Left colon (tissue), 2 donors: ENCODE measurements at regions not wholly inside any gene's neighbourhood (a gene's known extent, or its start where the extent isn't known, plus 50 kb on each side); places are given as distances from the start of the nearest gene placed in this dataset.
A peak's percentile ranks its signal among the peaks of the same experiment; 100 is the strongest.

Experiments used
- ATAC-seq: fragments of 200-7000 bp; cut with Tn5 transposase; one replicate; pipeline ENCODE4 v1.9.1; 2020; ENCODE audit warnings: mild to moderate bottlenecking, moderate library complexity
- DNase-seq, 2 donors: peaks; one replicate each; pipeline ENCODE4 v3.0.0-alpha.2; 2020
- intact Hi-C, 2 donors: fragments of 100-400 bp; cut with DNase I in 1 of 2; cut with micrococcal nuclease in 1 of 2; formaldehyde crosslinking; loops; one replicate each; pipeline versions ENCODE4 v1.11.2 to v1.14.0; 2022; cut with DNase I, micrococcal nuclease
- donor health status: DM: no; HTN: no; CAD: no.
- donor health status: DM: yes; HTN: yes; CAD: no.

DNA sequence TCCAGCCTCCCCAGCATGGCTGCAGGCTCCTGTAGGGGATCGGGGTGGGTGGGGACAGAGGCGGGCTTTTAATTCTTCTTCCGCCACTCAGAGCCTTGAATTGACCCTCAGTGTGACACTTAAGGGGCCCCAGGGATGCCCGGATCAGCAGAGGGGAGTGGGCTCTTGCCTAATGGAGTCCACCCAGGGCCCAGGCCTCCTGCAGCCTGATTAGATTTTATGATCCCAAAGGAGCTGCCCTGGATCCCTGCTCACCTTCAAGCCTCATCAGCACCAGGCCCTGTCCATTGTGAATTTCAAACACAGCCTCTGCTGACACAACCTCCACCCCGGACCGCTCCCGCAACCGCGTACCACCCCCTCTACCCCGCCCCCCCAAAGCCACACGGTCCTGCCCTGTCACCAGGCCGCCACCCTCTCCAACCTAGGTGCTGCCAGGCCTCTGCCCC, 214.1 kb upstream of the IER5L start:
- ATAC-seq (peak; percentile 30), DNase-seq (no peak)

DNA sequence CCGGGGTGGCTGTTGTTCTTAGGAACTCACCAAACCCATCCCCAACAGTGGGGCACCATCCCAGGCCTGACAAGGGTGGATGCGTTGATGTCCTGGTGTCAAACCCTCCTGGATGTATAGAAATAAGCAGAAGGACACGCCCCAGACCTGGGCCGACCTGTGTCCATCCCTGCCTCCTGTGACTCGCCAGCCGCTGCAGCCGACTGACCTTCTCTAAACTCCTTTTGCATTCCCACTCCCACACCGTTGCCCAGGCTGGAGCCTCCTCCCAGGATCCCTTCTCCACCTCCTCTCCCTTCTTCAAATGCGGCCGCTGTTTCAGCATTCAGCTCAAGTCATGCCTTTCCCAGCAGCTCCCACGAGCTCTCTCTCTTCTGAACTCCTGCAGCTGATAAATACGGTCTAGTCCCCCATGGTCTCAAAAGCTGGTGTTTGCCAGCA, 213.2 kb upstream of the IER5L start:
- no peak for DNase-seq
- no peak for ATAC-seq
- intact Hi-C loops, result no loop called here

More for the DNA sequence above, 214.1 kb upstream of the IER5L start:
- intact Hi-C loops, result no loop called here

DNA sequence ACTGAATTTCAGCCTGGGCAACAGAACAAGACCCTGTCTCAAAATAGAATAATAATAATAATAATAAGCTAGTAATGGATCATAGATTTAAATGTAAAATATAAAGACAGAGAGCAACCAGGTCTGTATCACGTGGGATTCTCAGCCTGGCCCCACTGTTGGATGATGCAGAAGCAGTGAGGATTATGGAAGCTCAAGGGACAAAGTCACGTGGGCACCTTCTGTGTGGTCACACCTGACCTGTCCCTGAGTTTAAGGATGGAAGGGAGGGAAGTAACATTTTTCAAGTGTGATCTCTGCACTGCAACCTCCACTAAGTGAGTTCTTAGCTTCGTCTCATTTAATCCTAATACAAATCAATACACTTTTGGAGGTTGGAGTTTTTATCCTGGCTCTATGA, 212.5 kb upstream of the IER5L start:
- intact Hi-C loops, result no loop called here
- DNase-seq (no peak), ATAC-seq (no peak)

DNA sequence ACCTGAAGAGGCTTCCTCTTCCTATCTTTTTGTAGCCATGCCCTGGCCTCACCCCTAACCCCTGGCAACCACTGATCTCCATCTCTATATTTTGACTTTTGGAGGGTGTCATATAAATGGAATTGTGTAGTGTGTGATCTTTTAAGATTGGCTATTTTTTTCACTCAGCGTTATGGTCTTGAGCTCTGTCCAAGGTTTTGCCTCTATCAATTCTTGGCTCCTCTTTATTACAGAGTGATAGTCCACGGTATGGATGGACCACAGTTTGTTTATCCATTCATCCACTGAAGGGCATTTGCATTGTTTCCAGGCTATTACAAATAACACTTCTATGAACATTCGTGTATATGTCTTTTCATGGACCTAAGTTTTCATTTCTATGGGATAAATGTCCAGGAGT, 209.8 kb upstream of the IER5L start:
- ATAC-seq, result no peak
- intact Hi-C loops, result no loop called here
- no peak for DNase-seq

DNA sequence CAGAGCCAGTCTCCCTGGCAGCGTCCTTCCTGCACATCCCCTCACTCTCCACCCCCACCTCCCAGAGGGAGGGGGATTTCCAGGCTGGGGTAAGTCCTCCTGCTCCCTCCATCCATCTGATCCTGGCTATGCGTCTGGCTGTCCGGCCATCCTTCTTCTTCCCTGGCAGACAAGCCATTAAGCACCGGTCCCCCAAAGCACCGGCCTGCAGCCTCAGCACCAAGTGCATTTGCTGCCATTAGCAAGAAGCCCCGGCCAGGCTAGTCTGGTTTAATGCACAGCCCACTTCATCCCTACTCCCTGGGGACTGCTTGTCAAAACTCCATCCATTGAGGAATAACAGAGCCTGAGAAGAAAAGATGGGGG, 208.7 kb upstream of the IER5L start:
- DNase-seq (no peak), ATAC-seq (no peak)
- intact Hi-C loops, result no loop called here

DNA sequence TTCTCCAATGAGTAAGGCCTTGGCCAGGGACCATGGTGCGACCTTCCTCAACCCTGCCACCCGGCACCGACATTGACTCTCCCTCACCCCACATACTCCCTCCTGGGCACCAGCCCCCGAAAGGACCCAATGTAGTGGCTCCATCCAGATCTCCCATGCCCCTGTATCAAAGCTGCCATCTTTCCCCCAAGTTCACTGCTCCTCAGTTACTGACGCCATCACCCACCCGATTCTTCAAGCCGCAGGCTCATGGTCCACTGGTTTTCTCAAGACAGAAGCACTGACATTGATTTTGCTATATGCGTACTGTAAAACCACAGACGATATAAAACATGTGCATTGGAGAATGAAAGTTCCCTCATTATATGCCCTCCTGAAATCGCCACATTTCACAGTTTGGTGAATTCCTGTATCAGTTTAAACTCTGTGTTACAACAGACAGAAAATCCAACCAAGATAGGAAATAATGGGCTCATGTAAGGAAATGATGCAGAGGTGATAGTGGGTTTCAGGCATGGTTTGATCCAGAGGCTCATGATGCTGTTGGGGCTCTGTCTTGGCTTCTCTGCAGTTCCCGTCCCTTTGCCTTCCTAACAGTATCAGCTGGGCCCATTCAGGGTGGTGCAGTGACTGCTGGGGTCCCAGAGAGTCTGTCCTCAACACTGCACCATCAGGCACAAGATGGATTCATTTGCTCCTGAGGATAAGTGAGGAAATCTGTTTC, 207.3 kb upstream of the IER5L start:
- intact Hi-C loops, result no loop called here
- no peak for DNase-seq
- ATAC-seq, result no peak

DNA sequence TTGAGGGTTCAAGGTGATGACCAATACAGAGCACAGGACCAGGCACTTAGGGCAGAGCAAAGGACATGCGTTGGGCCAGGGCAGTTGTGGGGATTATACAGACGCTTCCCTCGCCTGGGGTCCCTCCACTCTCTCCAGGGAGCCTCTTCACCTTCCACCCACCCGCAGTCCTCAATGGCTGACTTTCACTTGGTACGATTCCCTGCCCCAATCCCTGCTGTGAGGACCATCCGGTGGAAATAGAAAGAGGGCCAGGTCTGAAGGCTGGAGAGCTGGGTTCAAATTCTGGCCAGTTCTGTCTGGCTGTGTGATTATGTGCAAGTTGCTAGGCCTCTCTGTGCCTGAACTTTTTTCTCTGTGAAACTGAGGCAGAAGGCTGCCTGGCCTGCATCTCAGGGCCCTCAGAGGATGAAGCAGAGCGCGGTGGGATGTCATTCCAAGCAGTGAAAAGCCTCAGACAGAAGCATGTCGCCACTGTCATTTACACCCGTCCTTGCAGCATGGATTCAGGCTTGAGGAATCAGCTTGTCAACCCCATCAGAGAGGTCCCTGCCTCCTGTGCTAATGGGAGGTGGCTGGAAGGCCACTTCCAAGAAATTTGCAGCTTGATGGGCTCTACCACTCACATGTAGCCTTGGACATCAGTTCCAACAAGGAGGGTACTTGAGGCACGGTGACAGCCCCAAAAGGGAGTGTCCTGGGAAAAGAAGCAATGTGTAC, 206.6 kb upstream of the IER5L start:
- DNase-seq (no peak), ATAC-seq (no peak)
- intact Hi-C loops, result no loop called here

DNA sequence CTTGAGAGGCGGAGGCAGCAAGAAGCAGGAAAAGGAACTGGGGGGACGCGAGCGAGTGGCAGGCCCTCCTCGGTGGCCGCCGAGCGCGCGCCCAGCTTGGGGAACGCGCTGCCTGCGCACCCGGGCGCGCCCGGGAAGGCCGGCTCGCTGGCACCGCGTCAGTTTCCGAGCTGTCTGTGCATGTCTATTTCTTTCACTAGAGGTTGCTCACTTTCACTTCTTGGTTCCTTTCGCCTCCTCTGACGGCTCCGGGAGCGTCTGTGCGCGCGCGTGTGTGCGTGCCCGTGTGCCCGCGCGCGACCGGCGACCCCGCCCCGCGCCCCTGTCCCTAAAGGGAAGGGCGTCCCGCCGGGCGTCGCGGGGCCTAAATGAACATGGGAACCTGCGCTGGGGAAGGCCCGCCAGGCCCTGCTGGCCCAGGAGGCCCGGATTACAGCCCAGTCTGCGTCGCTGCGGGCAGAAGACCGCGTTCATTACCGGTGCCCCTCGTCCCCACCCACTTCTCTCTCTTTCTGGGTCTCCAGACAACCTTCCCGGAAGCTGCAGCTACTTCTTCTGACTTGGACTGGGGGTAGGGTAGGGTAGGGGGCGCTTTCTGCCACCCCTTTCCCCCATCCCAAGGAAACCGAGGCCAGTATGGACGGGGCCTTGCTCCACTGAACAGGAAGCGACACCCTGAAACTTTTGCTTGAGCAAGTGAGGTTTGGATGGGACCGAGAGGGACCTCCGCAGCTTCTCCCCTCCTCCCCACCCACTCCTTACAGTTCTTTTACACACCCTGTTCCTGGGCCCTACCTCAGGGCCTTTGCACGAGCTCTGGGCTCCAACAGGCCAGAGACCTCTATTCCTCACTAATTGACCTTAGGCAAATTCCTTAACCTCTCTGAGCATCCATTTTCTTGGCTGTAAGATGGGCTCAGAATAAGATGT, 205.8 kb upstream of the IER5L start:
- DNase-seq, result peak; percentile 79 to 85
- peak; percentile 86 for ATAC-seq
- intact Hi-C loops, result no loop called here

DNA sequence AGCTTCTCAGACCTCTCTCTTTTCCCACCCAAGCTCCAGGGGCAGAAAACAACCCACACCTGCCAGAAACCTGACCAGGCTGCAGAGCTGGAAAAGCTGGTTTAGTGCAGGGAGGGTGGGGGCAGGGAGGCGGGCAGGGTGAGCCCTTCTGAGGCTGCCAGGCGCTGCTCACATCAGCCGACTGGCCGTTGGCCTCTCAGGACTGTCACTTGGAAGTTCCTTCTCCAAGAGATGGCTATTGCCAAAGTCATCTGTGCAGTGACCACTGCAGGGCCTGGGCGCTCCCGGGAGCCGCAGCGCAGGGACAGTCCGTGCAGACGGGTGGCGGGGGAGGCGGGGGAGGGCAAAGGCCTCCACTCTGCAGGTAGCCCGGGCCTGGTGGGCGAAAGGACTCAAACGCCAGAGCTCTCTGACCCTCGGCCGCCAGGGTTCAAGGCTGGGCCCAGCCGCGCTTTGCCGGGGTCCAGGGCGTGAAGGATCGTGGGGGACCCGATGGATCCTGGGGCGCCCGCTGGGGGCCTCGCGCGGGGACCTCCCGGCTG, 205.0 kb upstream of the IER5L start:
- DNase-seq (peak; percentile 78 to 85), ATAC-seq (peak; percentile 90)
- intact Hi-C loops, result no loop called here

DNA sequence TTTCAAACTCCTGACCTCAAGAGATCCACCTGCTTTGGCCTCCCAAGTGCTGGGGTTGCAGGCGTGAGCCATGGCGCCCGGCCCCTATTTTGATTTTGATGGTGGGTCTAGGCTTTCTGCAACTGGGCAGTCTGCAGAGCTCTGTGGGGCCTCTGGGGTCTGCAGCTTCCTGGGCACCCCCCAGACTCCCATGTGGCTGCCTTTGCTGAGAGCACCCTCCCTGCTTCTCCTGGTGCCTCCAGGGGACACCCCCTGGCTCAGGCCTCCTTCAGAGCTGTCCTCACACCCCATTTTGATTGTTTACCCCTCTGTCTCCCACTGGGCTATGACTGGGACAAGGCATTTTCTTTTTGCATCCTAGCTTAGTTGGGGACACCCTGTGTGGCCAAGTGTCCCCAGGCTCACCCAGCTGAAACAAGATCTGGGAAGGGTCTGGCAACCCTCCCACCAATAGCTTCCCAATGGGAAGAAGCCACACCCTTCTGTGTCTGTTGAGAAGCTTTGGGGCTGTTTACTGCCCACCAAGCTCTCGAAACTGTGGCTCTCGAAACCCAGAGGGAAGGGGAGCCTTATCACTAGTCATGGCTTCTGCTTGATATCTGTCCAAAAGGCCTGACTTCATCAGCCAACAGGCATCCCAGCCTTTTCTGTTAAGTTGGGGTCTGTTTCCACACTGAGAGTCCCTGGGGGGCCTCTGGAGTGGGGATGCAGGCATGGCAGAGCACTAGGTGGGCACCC, 204.4 kb upstream of the IER5L start:
- intact Hi-C loops, result no loop called here
- ATAC-seq (peak; percentile 8), DNase-seq (no peak)

DNA sequence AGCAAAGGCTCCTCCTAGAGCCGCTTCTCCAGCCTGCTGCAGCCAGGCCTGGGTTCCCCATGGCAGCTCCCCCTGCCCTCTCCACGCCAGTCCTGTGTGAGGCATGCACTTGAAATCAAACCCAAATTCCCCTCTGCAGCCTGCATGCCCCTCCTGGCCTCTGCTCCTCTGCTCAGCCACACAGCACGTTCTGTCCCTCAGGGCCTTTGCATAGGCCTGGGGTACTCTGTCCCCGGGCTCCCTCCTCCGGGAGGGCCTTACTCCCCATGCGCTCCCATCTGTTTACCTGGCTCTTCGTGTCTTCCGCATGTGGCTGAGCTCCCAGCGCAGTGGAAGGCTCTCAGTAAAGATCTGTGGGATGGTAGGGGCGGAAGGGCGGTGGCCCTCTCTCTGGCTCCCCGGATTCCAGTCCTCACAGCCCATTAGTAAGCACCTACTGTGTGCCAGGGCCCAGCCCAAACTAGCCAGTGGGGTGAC, 203.5 kb upstream of the IER5L start:
- intact Hi-C loops, result no loop called here
- no peak for DNase-seq
- ATAC-seq, result no peak

DNA sequence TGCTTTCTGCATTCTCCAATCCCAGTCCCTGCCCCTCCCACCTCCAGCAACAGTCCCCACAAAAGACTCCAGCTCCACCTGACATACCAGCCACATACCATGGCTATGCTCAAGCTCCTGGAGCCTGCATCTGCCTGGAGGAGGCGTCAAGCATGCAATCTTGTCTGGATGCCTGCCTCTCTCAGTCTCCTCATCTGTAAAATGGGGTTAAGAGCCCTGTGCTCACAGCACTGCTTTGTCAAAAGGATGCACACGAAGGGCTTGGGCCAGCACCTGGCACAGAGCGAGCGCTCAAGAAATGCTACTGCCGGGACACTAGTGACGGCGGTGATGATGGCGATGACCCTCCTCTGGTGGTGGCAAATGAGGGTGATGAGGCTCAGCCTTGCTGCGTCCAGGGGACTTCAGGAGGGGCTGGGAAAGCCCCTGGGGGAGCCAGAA, 202.9 kb upstream of the IER5L start:
- intact Hi-C loops, result no loop called here
- ATAC-seq (no peak), DNase-seq (no peak)

DNA sequence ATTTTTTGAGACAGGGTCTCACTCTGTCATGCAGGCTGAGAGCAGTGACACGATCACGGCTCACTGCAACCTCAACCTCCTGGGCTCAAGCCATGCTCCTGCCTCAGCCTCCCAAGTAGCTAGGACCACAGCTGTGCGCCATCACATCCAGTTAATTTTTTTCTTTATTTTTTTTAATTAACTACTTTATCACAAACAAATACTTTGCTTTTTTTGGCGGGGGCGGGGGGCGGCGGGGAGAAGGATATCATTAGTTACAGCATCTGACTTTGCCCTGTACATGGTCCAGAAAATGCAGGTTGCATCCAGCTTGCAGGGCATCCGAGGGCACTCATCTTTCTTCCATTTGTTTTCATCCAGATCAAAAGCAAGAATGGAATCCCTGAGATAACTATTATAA, 201.8 kb upstream of the IER5L start:
- ATAC-seq (no peak), DNase-seq (no peak)
- intact Hi-C loops, result no loop called here

DNA sequence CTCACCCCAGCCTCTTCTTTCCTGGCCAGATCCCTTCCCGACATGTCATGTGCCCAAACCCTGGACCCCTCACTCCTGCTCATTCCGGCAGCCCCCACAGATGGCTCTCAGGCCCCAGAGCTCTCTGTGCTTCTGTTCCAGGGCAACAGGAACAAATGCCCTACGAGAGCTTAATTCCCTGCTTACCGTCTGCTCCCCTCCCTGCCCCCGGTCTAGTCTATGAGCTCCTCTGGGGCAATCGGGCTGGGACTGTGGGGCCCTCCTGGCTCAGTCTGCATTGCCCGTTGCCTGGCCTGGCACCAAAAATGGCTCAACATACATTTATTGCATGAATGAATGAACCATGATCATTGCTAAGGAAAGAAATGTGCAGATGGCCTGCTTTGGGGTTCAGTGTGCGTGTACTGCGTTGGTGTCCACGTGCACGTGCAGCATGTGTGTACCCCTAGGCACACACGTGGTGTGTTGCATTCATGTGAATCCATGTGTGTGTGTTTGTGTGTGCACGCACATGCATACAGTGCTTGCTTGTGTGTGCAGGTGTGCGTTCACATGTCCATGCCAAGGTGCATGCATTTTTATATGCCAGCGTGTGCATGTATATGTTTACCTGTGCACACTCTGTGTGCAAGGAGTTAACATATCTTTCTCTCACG, 201.2 kb upstream of the IER5L start:
- ATAC-seq (no peak), DNase-seq (no peak)
- intact Hi-C loops, result no loop called here

DNA sequence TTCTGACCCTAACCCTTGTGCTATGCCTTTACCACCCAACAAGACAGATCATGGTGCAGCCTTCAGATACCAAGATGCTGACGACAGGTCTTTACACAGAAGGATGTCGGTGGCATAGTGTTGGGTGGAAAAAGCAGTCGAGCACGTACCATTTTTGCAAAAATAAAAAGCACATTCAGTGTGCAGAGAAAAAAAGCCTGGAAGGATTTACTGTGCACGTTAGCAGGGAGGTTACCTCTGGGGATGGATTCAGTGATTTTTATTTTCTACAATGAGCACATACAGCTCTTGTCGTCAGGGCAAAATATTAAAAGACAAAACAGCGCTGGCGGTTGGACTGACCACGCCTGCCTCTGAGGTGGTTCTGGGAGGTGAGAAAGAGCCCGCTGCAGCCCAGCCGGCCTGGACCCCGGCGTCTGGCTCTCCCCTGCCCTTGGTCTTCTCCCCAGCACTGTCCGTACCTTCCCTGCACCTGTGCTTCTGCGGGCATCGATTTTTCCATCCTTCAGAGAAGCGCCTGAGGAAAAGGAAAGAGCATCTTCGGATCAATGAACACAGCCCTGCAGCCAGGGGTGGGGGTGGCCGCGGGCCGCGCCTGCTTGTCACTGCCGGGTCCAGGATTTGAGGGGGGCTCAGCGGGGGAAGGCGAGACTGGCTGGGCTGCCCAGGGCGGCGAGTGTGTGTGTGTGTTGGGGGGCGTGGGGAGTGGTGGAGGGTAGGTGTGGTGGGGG, 200.0 kb upstream of the IER5L start:
- intact Hi-C loops, result no loop called here
- DNase-seq, result no peak
- no peak for ATAC-seq

DNA sequence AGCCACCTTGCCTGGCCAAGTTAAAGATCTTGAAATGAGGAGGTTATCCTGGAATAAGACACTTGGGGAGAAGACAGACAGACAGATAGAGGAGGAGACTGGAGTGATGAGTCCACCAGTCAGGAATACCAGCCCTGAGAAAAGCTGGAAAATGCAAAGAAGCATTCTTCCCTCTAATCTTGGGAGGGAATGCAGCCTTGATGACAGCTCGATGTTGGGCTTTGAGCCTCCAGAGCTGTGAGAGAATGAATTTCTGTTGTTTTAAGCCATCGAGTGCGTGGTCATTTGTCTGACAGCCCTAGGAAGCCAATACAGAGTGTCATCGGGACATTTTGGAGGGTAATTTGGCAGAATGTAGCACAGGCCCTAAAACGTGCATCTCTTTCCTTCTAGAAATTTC, 199.1 kb upstream of the IER5L start:
- DNase-seq (no peak), ATAC-seq (no peak)
- intact Hi-C loops, result no loop called here

DNA sequence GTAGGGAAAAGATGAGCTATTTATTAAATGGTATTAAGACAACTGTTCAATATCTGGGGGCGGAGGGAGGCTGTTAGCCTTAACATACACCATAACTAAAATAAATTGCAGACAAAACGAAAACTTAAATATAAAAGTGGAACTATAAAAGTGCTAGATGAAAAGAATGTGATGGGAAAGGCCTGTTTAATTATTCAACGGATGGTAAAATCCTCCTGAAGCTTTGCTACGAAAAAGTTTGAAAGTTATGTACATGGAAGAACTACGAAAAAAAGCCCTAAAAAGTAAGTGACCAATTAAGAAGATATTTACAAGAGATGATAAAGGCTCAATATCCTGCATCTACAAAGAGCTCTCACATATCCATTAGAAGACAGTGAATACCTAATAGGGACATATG, 197.8 kb upstream of the IER5L start:
- ATAC-seq (no peak), DNase-seq (no peak)
- intact Hi-C loops, result no loop called here
